ENCODE measurements at regions not wholly inside any gene's neighbourhood (a gene's known extent, or its start where the extent isn't known, plus 50 kb on each side); places are given as distances from the start of the nearest gene placed in this dataset.

DNA sequence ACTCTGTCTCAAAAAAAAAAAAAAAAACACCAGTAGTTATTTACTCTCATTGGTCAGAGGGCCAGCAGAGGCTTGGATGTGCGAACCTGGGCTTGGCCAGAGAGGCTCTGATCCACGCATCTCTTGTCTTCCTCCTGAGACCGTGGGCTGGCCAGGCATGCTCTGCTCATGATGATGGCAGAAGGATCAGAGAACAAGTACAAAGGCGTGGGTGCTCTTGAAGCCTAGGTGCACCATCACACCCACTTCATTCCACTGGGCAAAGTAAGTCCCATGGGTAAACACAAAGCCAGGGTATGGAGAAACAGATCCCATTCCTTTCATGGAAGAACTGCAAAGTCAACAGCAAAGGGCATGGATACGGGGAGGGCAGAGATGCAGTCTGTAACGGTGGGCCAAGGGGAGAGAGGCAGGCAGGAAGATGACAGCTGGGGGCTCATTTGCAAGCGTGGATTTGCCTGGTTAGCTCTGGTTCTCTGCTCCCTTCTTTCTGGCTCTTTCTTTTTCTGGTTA is 128.2 kb upstream of the SDK1 start:
- no peak for DNase-seq (ENCODE audit: low read depth)
- no peak overlapping the region for H3K4me3 ChIP-seq (replicated peaks; ENCODE audit: low read depth, low read length)
- TF ChIP-seq, protein P1, sequence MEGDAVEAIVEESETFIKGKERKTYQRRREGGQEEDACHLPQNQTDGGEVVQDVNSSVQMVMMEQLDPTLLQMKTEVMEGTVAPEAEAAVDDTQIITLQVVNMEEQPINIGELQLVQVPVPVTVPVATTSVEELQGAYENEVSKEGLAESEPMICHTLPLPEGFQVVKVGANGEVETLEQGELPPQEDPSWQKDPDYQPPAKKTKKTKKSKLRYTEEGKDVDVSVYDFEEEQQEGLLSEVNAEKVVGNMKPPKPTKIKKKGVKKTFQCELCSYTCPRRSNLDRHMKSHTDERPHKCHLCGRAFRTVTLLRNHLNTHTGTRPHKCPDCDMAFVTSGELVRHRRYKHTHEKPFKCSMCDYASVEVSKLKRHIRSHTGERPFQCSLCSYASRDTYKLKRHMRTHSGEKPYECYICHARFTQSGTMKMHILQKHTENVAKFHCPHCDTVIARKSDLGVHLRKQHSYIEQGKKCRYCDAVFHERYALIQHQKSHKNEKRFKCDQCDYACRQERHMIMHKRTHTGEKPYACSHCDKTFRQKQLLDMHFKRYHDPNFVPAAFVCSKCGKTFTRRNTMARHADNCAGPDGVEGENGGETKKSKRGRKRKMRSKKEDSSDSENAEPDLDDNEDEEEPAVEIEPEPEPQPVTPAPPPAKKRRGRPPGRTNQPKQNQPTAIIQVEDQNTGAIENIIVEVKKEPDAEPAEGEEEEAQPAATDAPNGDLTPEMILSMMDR (IDR thresholded peaks at IDR 0.05; ENCODE audit: low read length, missing control alignments): no peak

DNA sequence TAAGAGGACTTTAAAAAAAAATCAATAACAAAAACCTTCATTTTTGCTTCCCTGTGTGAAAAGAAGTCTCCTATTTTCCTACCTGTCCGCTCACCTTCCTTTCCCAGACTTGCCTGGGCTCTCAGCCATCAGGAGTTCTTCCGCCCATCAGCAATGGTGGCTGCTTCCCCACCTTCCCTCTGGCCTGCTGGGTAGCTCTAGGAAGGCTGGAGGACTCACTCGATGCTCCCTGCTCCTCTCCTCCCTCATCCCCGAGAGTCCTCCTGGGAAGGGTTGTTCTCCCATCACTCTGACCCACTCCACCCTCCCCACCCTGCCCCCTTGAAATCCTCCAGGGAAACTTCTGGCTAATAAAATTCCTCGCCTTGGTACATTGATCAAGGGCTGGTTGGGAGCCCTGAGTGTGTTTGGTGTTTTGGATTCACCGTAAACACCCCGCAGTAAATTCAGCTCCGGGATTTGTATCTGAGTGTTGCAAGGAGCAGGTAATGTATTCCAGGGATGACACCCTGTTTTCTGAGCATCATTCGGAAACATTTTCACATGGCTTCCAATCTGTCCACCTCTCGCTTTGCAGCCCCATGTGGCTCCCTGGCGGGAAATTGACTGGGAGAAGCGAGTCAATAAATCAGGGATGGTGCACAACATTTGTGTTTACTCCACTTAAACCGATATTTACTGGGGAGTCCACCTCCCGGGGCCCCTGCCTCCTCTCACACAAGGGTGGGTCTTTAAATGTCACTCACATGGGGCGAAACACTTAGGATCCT is 126.4 kb upstream of the SDK1 start:
- DNase-seq (ENCODE audit: low read depth): no peak
- no peak overlapping the region for H3K4me3 ChIP-seq (replicated peaks; ENCODE audit: low read depth, low read length)
- TF ChIP-seq, protein P1 (IDR thresholded peaks at IDR 0.05; ENCODE audit: low read length, missing control alignments): no peak

DNA sequence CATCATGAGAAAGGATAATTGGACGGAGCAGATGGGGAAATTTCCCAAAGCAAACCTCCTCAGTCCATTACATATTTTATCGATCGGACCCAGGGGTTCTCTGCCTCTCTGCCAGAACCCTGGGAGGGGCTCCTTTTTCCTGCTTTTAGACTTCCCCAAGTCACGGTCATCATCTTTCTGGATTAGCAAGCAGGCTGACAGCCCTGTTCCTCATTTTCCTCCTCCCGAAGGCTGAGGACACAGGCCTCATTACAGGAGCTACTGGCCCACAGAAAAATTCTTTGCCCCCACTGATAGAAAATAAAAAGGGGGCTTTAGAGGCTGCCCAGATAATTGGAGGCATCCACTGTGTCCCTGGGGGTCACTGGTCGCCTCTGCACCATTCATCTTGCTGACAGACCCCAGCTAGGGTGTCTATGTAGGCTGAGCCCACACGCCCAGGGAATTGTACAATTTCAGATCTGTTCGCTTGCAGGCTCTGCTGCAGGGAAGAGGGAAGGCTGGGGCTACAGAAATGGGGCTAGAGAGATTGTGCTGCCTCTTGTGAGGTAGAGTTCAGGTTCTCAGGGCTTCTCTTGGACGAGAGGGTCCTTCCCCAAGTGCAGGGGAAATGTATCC is 125.7 kb upstream of the SDK1 start:
- DNase-seq (ENCODE audit: low read depth): no peak
- TF ChIP-seq, protein P1 (IDR thresholded peaks at IDR 0.05; ENCODE audit: low read length, missing control alignments): no peak
- no peak overlapping the region for H3K4me3 ChIP-seq (replicated peaks; ENCODE audit: low read depth, low read length)

- TF ChIP-seq, protein P1 (IDR thresholded peaks at IDR 0.05; ENCODE audit: low read length, missing control alignments): no peak
- DNase-seq (ENCODE audit: low read depth): no peak
- no peak overlapping the region for H3K4me3 ChIP-seq (replicated peaks; ENCODE audit: low read depth, low read length)
These were observed 124.7 kb upstream of the SDK1 start for GRCh38 chr7:3176112-3177000.

GRCh38 chr7:3177271-3177670 is 123.8 kb upstream of the SDK1 start:
- no peak overlapping the region for H3K4me3 ChIP-seq (replicated peaks; ENCODE audit: low read depth, low read length)
- DNase-seq (ENCODE audit: low read depth): no peak
- TF ChIP-seq, protein P1 (IDR thresholded peaks at IDR 0.05; ENCODE audit: low read length, missing control alignments): no peak

GRCh38 chr7:3179456-3179855 is 121.6 kb upstream of the SDK1 start:
- no peak overlapping the region for H3K4me3 ChIP-seq (replicated peaks; ENCODE audit: low read depth, low read length)
- DNase-seq (ENCODE audit: low read depth): no peak
- TF ChIP-seq, protein P1 (IDR thresholded peaks at IDR 0.05; ENCODE audit: low read length, missing control alignments): no peak
